GM23338 (cell line): ENCODE measurements at regions not wholly inside any gene's neighbourhood (a gene's known extent, or its start where the extent isn't known, plus 50 kb on each side); places are given as distances from the start of the nearest gene placed in this dataset.

Experiments used
- ATAC-seq: fragments of 200-7000 bp; cut with Tn5 transposase; 3 replicates; pipeline ENCODE4 v1.9.1; 2020
- DNase-seq: peaks from one replicate; pipeline ENCODE4 v3.0.0-alpha.2; 2015; ENCODE audit warnings: low spot score
- H2AFZ ChIP-seq: fragments of 200-600 bp; sonication (generic); 2 replicates; pipeline ENCODE4 v1.8.0; 2016; ENCODE audit warnings: antibody characterized with exemption, mild to moderate bottlenecking, moderate library complexity
- H3F3A ChIP-seq: fragments of 200-600 bp; sonication (generic); replicated peaks from 2 replicates; pipeline ENCODE4 v1.8.0; 2017; ENCODE audit warnings: antibody characterized with exemption, mixed run types, low read depth
- H3K27ac ChIP-seq: fragments of 200-600 bp; sonication (generic); 2 replicates; pipeline ENCODE4 v1.6.1; 2016; ENCODE audit warnings: low read depth
- H3K27me3 ChIP-seq: fragments of 200-600 bp; sonication (generic); 2 replicates; pipeline ENCODE4 v1.8.0; 2016; ENCODE audit warnings: mild to moderate bottlenecking, mixed run types, moderate library complexity; ENCODE audit not compliant: insufficient read depth
- H3K36me3 ChIP-seq: fragments of 200-600 bp; sonication (generic); 2 replicates; pipeline ENCODE4 v1.8.0; 2016; ENCODE audit warnings: mild to moderate bottlenecking; ENCODE audit not compliant: insufficient read depth
- H3K4me1 ChIP-seq: fragments of 200-600 bp; sonication (generic); 2 replicates; pipeline ENCODE4 v1.8.0; 2016; ENCODE audit warnings: mild to moderate bottlenecking, moderate library complexity; ENCODE audit not compliant: insufficient read depth
- H3K4me2 ChIP-seq: fragments of 200-600 bp; sonication (generic); 2 replicates; pipeline ENCODE4 v1.7.1; 2017; ENCODE audit warnings: mixed run types
- H3K4me3 ChIP-seq: fragments of 200-600 bp; sonication (generic); 2 replicates; pipeline ENCODE4 v1.6.1; 2016; ENCODE audit warnings: mixed run types
- H3K79me2 ChIP-seq: fragments of 200-600 bp; sonication (generic); replicated peaks from 2 replicates; pipeline ENCODE4 v1.8.0; 2017; ENCODE audit warnings: mild to moderate bottlenecking; ENCODE audit not compliant: insufficient read depth
- H3K9me2 ChIP-seq: fragments of 200-600 bp; sonication (generic); 2 replicates; pipeline ENCODE4 v1.8.0; 2017; ENCODE audit not compliant: insufficient read depth
- H4K20me1 ChIP-seq: fragments of 200-600 bp; sonication (generic); replicated peaks from 2 replicates; pipeline ENCODE4 v1.8.0; 2017; ENCODE audit warnings: mild to moderate bottlenecking; ENCODE audit not compliant: insufficient read depth
- H3K27ac Mint-ChIP-seq: 2 replicates; pipeline ENCODE4 v1.8.0; 2020; ENCODE audit warnings: inconsistent platforms, mild to moderate bottlenecking, moderate library complexity, mixed read lengths
- H3K27me3 Mint-ChIP-seq: 3 replicates; pipeline ENCODE4 v1.8.0; 2022; ENCODE audit warnings: low read depth, mild to moderate bottlenecking, moderate library complexity, mixed read lengths, inconsistent platforms; ENCODE audit not compliant: insufficient read depth, poor library complexity
- H3K36me3 Mint-ChIP-seq: 3 replicates; pipeline ENCODE4 v1.8.0; 2021; ENCODE audit warnings: low read depth, mild to moderate bottlenecking, inconsistent platforms, moderate library complexity, mixed read lengths
- H3K4me1 Mint-ChIP-seq: 3 replicates; pipeline ENCODE4 v1.8.0; 2020; ENCODE audit warnings: mild to moderate bottlenecking, inconsistent platforms, mixed read lengths
- H3K4me3 Mint-ChIP-seq: 3 replicates; pipeline ENCODE4 v1.8.0; 2021; ENCODE audit warnings: moderate library complexity, mild to moderate bottlenecking, inconsistent platforms, mixed read lengths
- H3K9me3 Mint-ChIP-seq: 3 replicates; pipeline ENCODE4 v1.8.0; 2020; ENCODE audit warnings: moderate library complexity, mild to moderate bottlenecking, inconsistent platforms, mixed read lengths
- CREB1 ChIP-seq: fragments of 250-450 bp; sonication (Bioruptor Pico); IDR thresholded peaks from 2 replicates; pipeline ENCODE4 v1.5.0; 2020; ENCODE audit warnings: low read depth, mild to moderate bottlenecking, moderate library complexity
- EZH2 ChIP-seq: fragments of 200-600 bp; sonication (generic); IDR thresholded peaks from one replicate; pipeline ENCODE4 v1.8.0; 2017; ENCODE audit warnings: antibody characterized with exemption, mild to moderate bottlenecking, low read depth; ENCODE audit not compliant: unreplicated experiment
- EZH2phosphoT487 ChIP-seq: fragments of 200-600 bp; sonication (generic); IDR thresholded peaks from one replicate; pipeline ENCODE4 v1.8.1; 2018; ENCODE audit warnings: antibody characterized with exemption; ENCODE audit not compliant: unreplicated experiment
- NANOG ChIP-seq: IDR thresholded peaks from 2 replicates; pipeline ENCODE4 v1.6.1; 2016; ENCODE audit warnings: antibody characterized with exemption, borderline replicate concordance
- POLR2AphosphoS5 ChIP-seq: IDR thresholded peaks from 2 replicates; pipeline ENCODE4 v1.6.1; 2016; ENCODE audit warnings: antibody characterized with exemption, low read depth
- STAT1 ChIP-seq: IDR thresholded peaks from one replicate; pipeline ENCODE4 v1.6.1; 2016; ENCODE audit warnings: antibody characterized with exemption; ENCODE audit not compliant: unreplicated experiment
- ZNF114 ChIP-seq: fragments of 250-450 bp; sonication (Bioruptor Pico); IDR thresholded peaks from 2 replicates; pipeline ENCODE4 v1.5.0; 2020; ENCODE audit warnings: mild to moderate bottlenecking, moderate library complexity
- ZNF331 ChIP-seq: fragments of 250-450 bp; sonication (Bioruptor Pico); IDR thresholded peaks from 2 replicates; pipeline ENCODE4 v1.5.0; 2020; ENCODE audit warnings: low read depth, mild to moderate bottlenecking, moderate library complexity
- TF ChIP-seq, protein P1 (sequence below): IDR thresholded peaks from 2 replicates; pipeline ENCODE4 v1.6.1; 2016; ENCODE audit warnings: antibody characterized with exemption
- TF ChIP-seq, protein P2 (sequence below): IDR thresholded peaks from one replicate; pipeline ENCODE4 v1.6.1; 2018; ENCODE audit warnings: antibody characterized with exemption; ENCODE audit not compliant: unreplicated experiment
- TF ChIP-seq, protein P3 (sequence below): fragments of 250-450 bp; sonication (Bioruptor Pico); IDR thresholded peaks from 2 replicates; pipeline ENCODE4 v1.5.0; 2020; ENCODE audit warnings: mild to moderate bottlenecking, moderate library complexity
- TF ChIP-seq, protein P4 (sequence below), 2 experiments: fragments of 200-600 bp in 1 of 2; sonication (generic) in 1 of 2; conservative IDR thresholded peaks; 2 replicates each; pipeline versions ENCODE4 v1.5.1 to v1.6.1; 2016 to 2017; ENCODE audit warnings: antibody characterized with exemption in 2 of 2, low read depth in 2 of 2, mild to moderate bottlenecking in 2 of 2, moderate library complexity in 1 of 2

GRCh38 chr9:79452265-79452664 lies 119.5 kb upstream of the TLE4 start:
- no peak for TF ChIP-seq STAT1
- TF ChIP-seq, protein P1, sequence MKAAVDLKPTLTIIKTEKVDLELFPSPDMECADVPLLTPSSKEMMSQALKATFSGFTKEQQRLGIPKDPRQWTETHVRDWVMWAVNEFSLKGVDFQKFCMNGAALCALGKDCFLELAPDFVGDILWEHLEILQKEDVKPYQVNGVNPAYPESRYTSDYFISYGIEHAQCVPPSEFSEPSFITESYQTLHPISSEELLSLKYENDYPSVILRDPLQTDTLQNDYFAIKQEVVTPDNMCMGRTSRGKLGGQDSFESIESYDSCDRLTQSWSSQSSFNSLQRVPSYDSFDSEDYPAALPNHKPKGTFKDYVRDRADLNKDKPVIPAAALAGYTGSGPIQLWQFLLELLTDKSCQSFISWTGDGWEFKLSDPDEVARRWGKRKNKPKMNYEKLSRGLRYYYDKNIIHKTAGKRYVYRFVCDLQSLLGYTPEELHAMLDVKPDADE, result no peak
- TF ChIP-seq NANOG, result no peak
- TF ChIP-seq CREB1 (CRISPR knock-in tag), result no peak
- TF ChIP-seq, protein P2, sequence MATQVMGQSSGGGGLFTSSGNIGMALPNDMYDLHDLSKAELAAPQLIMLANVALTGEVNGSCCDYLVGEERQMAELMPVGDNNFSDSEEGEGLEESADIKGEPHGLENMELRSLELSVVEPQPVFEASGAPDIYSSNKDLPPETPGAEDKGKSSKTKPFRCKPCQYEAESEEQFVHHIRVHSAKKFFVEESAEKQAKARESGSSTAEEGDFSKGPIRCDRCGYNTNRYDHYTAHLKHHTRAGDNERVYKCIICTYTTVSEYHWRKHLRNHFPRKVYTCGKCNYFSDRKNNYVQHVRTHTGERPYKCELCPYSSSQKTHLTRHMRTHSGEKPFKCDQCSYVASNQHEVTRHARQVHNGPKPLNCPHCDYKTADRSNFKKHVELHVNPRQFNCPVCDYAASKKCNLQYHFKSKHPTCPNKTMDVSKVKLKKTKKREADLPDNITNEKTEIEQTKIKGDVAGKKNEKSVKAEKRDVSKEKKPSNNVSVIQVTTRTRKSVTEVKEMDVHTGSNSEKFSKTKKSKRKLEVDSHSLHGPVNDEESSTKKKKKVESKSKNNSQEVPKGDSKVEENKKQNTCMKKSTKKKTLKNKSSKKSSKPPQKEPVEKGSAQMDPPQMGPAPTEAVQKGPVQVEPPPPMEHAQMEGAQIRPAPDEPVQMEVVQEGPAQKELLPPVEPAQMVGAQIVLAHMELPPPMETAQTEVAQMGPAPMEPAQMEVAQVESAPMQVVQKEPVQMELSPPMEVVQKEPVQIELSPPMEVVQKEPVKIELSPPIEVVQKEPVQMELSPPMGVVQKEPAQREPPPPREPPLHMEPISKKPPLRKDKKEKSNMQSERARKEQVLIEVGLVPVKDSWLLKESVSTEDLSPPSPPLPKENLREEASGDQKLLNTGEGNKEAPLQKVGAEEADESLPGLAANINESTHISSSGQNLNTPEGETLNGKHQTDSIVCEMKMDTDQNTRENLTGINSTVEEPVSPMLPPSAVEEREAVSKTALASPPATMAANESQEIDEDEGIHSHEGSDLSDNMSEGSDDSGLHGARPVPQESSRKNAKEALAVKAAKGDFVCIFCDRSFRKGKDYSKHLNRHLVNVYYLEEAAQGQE, result no peak
- TF ChIP-seq ZNF331 (CRISPR knock-in tag), result no peak
- no peak for TF ChIP-seq ZNF114 (CRISPR knock-in tag)
- TF ChIP-seq, protein P3, sequence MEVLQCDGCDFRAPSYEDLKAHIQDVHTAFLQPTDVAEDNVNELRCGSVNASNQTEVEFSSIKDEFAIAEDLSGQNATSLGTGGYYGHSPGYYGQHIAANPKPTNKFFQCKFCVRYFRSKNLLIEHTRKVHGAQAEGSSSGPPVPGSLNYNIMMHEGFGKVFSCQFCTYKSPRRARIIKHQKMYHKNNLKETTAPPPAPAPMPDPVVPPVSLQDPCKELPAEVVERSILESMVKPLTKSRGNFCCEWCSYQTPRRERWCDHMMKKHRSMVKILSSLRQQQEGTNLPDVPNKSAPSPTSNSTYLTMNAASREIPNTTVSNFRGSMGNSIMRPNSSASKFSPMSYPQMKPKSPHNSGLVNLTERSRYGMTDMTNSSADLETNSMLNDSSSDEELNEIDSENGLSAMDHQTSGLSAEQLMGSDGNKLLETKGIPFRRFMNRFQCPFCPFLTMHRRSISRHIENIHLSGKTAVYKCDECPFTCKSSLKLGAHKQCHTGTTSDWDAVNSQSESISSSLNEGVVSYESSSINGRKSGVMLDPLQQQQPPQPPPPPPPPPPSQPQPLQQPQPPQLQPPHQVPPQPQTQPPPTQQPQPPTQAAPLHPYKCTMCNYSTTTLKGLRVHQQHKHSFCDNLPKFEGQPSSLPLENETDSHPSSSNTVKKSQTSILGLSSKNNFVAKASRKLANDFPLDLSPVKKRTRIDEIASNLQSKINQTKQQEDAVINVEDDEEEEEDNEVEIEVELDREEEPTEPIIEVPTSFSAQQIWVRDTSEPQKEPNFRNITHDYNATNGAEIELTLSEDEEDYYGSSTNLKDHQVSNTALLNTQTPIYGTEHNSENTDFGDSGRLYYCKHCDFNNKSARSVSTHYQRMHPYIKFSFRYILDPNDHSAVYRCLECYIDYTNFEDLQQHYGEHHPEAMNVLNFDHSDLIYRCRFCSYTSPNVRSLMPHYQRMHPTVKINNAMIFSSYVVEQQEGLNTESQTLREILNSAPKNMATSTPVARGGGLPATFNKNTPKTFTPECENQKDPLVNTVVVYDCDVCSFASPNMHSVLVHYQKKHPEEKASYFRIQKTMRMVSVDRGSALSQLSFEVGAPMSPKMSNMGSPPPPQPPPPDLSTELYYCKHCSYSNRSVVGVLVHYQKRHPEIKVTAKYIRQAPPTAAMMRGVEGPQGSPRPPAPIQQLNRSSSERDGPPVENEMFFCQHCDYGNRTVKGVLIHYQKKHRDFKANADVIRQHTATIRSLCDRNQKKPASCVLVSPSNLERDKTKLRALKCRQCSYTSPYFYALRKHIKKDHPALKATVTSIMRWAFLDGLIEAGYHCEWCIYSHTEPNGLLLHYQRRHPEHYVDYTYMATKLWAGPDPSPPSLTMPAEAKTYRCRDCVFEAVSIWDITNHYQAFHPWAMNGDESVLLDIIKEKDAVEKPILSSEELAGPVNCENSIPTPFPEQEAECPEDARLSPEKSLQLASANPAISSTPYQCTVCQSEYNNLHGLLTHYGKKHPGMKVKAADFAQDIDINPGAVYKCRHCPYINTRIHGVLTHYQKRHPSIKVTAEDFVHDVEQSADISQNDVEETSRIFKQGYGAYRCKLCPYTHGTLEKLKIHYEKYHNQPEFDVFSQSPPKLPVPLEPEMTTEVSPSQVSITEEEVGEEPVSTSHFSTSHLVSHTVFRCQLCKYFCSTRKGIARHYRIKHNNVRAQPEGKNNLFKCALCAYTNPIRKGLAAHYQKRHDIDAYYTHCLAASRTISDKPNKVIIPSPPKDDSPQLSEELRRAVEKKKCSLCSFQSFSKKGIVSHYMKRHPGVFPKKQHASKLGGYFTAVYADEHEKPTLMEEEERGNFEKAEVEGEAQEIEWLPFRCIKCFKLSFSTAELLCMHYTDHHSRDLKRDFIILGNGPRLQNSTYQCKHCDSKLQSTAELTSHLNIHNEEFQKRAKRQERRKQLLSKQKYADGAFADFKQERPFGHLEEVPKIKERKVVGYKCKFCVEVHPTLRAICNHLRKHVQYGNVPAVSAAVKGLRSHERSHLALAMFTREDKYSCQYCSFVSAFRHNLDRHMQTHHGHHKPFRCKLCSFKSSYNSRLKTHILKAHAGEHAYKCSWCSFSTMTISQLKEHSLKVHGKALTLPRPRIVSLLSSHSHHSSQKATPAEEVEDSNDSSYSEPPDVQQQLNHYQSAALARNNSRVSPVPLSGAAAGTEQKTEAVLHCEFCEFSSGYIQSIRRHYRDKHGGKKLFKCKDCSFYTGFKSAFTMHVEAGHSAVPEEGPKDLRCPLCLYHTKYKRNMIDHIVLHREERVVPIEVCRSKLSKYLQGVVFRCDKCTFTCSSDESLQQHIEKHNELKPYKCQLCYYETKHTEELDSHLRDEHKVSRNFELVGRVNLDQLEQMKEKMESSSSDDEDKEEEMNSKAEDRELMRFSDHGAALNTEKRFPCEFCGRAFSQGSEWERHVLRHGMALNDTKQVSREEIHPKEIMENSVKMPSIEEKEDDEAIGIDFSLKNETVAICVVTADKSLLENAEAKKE (CRISPR knock-in tag), result no peak
- TF ChIP-seq, protein P4, sequence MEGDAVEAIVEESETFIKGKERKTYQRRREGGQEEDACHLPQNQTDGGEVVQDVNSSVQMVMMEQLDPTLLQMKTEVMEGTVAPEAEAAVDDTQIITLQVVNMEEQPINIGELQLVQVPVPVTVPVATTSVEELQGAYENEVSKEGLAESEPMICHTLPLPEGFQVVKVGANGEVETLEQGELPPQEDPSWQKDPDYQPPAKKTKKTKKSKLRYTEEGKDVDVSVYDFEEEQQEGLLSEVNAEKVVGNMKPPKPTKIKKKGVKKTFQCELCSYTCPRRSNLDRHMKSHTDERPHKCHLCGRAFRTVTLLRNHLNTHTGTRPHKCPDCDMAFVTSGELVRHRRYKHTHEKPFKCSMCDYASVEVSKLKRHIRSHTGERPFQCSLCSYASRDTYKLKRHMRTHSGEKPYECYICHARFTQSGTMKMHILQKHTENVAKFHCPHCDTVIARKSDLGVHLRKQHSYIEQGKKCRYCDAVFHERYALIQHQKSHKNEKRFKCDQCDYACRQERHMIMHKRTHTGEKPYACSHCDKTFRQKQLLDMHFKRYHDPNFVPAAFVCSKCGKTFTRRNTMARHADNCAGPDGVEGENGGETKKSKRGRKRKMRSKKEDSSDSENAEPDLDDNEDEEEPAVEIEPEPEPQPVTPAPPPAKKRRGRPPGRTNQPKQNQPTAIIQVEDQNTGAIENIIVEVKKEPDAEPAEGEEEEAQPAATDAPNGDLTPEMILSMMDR (conservative IDR thresholded peaks at IDR 0.05; ENCODE audit: low read depth in 2 of 2), result no peak
- no peak for TF ChIP-seq EZH2phosphoT487
- TF ChIP-seq POLR2AphosphoS5, result no peak
- no peak for TF ChIP-seq EZH2
- H4K20me1 ChIP-seq, result no peaks in the 10 kb centered on the region
- Mint-ChIP-seq H3K27me3 (peaks cover 2% of the 10 kb centered on the region), H3K9me3 (peaks cover 8% of the 10 kb centered on the region; the same call in 2 of the 3 replicates), H3K36me3 (peaks cover 3% of the 10 kb centered on the region; the same call in 2 of the 3 replicates), H3K27ac (no peak overlapping the region), H3K4me3 (no peak overlapping the region), H3K4me1 (peaks cover 5% of the 10 kb centered on the region; the same call in 1 of the 3 replicates)
- no peak overlapping the region for H2AFZ ChIP-seq
- H3K27me3 ChIP-seq, result no peaks in the 10 kb centered on the region
- ATAC-seq, result no peak
- H3F3A ChIP-seq, result no peaks in the 10 kb centered on the region
- peaks cover 6% of the 10 kb centered on the region for H3K4me1 ChIP-seq
- no peak overlapping the region for H3K4me2 ChIP-seq
- H3K9me2 ChIP-seq, result no peaks in the 10 kb centered on the region
- H3K79me2 ChIP-seq, result no peaks in the 10 kb centered on the region
- DNase-seq, result no peak
- H3K27ac ChIP-seq, result no peak overlapping the region
- no peaks in the 10 kb centered on the region for H3K36me3 ChIP-seq
- H3K4me3 ChIP-seq, result no peak overlapping the region
